HepG2 (cell line): ENCODE measurements at regions not wholly inside any gene's neighbourhood (a gene's known extent, or its start where the extent isn't known, plus 50 kb on each side); places are given as distances from the start of the nearest gene placed in this dataset.

ENCODE experiments used
- ATAC-seq: fragments of 200-7000 bp; cut with Tn5 transposase; 3 replicates; pipeline ENCODE4 v1.9.1; 2020; ENCODE audit warnings: mild to moderate bottlenecking, moderate library complexity
- BruUV-seq: library from RNA; stranded (reverse); fragments of 400-500 nt; replicated peaks from 2 replicates; lab custom pipeline; 2021; lab: Mats Ljungman, UMichigan
- CTCF ChIA-PET: fragments of 300-600 bp; formaldehyde crosslinking; extraction: SDS; loops from one replicate; lab custom pipeline; 2021; ENCODE audit warnings: low total read pairs, inconsistent platforms, low intra/inter-chr PET ratio; lab: Yijun Ruan, JAX
- POLR2A ChIA-PET: fragments of 350-600 bp; sonication (Branson Sonifier 250); formaldehyde crosslinking; loops from one replicate; lab custom pipeline; 2020; ENCODE audit warnings: antibody characterized with exemption, inconsistent platforms; lab: Yijun Ruan, JAX
- DNase-seq: peaks from one replicate; pipeline ENCODE4 v3.0.0-alpha.2; 2015; ENCODE audit warnings: low spot score
- FAIRE-seq: peaks from 3 replicates; lab custom pipeline; 2011; peaks lifted over from hg19 to GRCh38; lab: Jason Lieb, UNC
- H2AFZ ChIP-seq: one replicate; pipeline ENCODE4 v1.6.1; 2011; ENCODE audit warnings: low read length, inconsistent platforms
- H3K27ac ChIP-seq: fragments of 300-600 bp; 3 replicates; pipeline ENCODE4 v1.8.0; 2011; ENCODE audit warnings: mixed run types, mild to moderate bottlenecking, mixed read lengths, low read length, inconsistent platforms; ENCODE audit not compliant: insufficient read depth; ENCODE audit errors: extremely low read length
- H3K27me3 ChIP-seq, 2 experiments: fragments of 200-600 bp in 1 of 2; 2 replicates in 1 of 2; 3 replicates in 1 of 2; pipeline versions ENCODE4 v1.6.0 to v1.8.0; 2011; ENCODE audit warnings: low read length in 2 of 2, mild to moderate bottlenecking in 2 of 2, moderate library complexity in 2 of 2, inconsistent platforms in 1 of 2; ENCODE audit not compliant: insufficient read depth in 2 of 2, control insufficient read depth in 1 of 2
- H3K36me3 ChIP-seq, 2 experiments: fragments of 200-600 bp in 1 of 2; replicated peaks in 1 of 2; 2 replicates in 1 of 2; 3 replicates in 1 of 2; pipeline versions ENCODE4 v1.5.1 to v1.8.0; 2011; ENCODE audit warnings: low read length in 2 of 2, inconsistent platforms in 1 of 2; ENCODE audit not compliant: insufficient read depth in 2 of 2, control insufficient read depth in 1 of 2
- H3K4me1 ChIP-seq: 2 replicates; pipeline ENCODE4 v1.5.1; 2012; ENCODE audit warnings: low read length, inconsistent platforms; ENCODE audit not compliant: insufficient read depth
- H3K4me2 ChIP-seq: 2 replicates; pipeline ENCODE4 v1.6.0; 2011; ENCODE audit warnings: low read depth, low read length, inconsistent platforms
- H3K4me3 ChIP-seq, 3 experiments: fragments of 200-600 bp in 1 of 3; sonication (generic), shearing (Covaris generic) in 1 of 3; replicated peaks in 1 of 3; 2 replicates each; pipeline ENCODE4 v1.5.1; 2011 to 2016; ENCODE audit warnings: low read length in 3 of 3, inconsistent platforms in 2 of 3, low read depth in 2 of 3, mild to moderate bottlenecking in 2 of 3, control low read depth in 1 of 3, mixed read lengths in 1 of 3; ENCODE audit not compliant: insufficient read depth in 1 of 3
- H3K79me2 ChIP-seq: one replicate; pipeline ENCODE4 v1.6.1; 2011; ENCODE audit warnings: low read length, inconsistent platforms; ENCODE audit not compliant: insufficient read depth
- H3K9ac ChIP-seq: 2 replicates; pipeline ENCODE4 v1.6.0; 2011; ENCODE audit warnings: mild to moderate bottlenecking, low read depth, low read length, inconsistent platforms; ENCODE audit not compliant: insufficient read depth
- H3K9me3 ChIP-seq: 2 replicates; pipeline ENCODE4 v1.5.1; 2012; ENCODE audit warnings: mild to moderate bottlenecking, low read length
- H4K20me1 ChIP-seq: 2 replicates; pipeline ENCODE4 v1.6.0; 2011; ENCODE audit warnings: inconsistent platforms, mild to moderate bottlenecking, low read length, moderate library complexity; ENCODE audit not compliant: insufficient read depth
- ARHGAP35 ChIP-seq: sonication (generic); formaldehyde crosslinking; IDR thresholded peaks from 2 replicates; pipeline ENCODE4 v1.9.0; 2022; ENCODE audit warnings: mild to moderate bottlenecking, inconsistent platforms, moderate library complexity, missing genetic modification reagents, borderline replicate concordance
- HNF4G ChIP-seq, 2 experiments: sonication (generic) in 1 of 2; formaldehyde crosslinking in 1 of 2; IDR thresholded peaks; 2 replicates each; pipeline versions ENCODE4 v1.4.0 to v1.6.1; 2011 to 2020; ENCODE audit warnings: borderline replicate concordance in 2 of 2, low read depth in 2 of 2, mild to moderate bottlenecking in 2 of 2, low read length in 1 of 2, missing genetic modification reagents in 1 of 2, moderate library complexity in 1 of 2
- NFKBIZ ChIP-seq: IDR thresholded peaks from 2 replicates; pipeline ENCODE4 v1.6.1; 2018; ENCODE audit warnings: missing genetic modification reagents, missing compliant biosample characterization
- NR2F6 ChIP-seq, 2 experiments: IDR thresholded peaks; 2 replicates each; pipeline ENCODE4 v1.6.1; 2016; ENCODE audit warnings: antibody characterized with exemption in 1 of 2, mild to moderate bottlenecking in 1 of 2
- POLR2A ChIP-seq, 2 experiments: IDR thresholded peaks; 2 replicates each; pipeline ENCODE4 v1.6.1; 2011; ENCODE audit warnings: low read depth in 2 of 2, low read length in 2 of 2, mild to moderate bottlenecking in 1 of 2, moderate library complexity in 1 of 2; ENCODE audit not compliant: insufficient read depth in 1 of 2
- ZNF33B ChIP-seq: sonication (generic); formaldehyde crosslinking; IDR thresholded peaks from 2 replicates; pipeline ENCODE4 v1.5.1; 2020; ENCODE audit warnings: mild to moderate bottlenecking, missing genetic modification reagents
- ZNF430 ChIP-seq: sonication (generic); formaldehyde crosslinking; IDR thresholded peaks from 2 replicates; pipeline ENCODE4 v1.9.0; 2021; ENCODE audit warnings: mild to moderate bottlenecking, missing genetic modification reagents
- ZSCAN25 ChIP-seq: sonication (generic); formaldehyde crosslinking; IDR thresholded peaks from 2 replicates; pipeline ENCODE4 v1.8.0; 2022; ENCODE audit warnings: mild to moderate bottlenecking, missing genetic modification reagents
- ZZZ3 ChIP-seq: sonication (generic); formaldehyde crosslinking; IDR thresholded peaks from 2 replicates; pipeline ENCODE4 v1.4.0; 2020; ENCODE audit warnings: missing genetic modification reagents, mild to moderate bottlenecking, borderline replicate concordance
- in situ Hi-C: cut with HindIII; loops from 2 replicates; pipeline ENCODE4 v1.10.0; 2017; ENCODE audit warnings: low pct_unique_long_range_greater_than_20kb; ENCODE audit not compliant: extremely low pct_ligation_motif_present
- intact Hi-C: fragments of 100-400 bp; cut with micrococcal nuclease; formaldehyde crosslinking; loops from one replicate; pipeline ENCODE4 v1.10.0; 2022; ENCODE audit not compliant: unreplicated experiment
- TF ChIP-seq, protein P1 (sequence below): sonication (generic); formaldehyde crosslinking; IDR thresholded peaks from 2 replicates; pipeline ENCODE4 v1.8.0; 2022; ENCODE audit warnings: missing genetic modification reagents, low read depth, mild to moderate bottlenecking, borderline replicate concordance
- TF ChIP-seq, protein P2 (sequence below): sonication (generic); formaldehyde crosslinking; IDR thresholded peaks from 2 replicates; pipeline ENCODE4 v1.5.0; 2020; ENCODE audit warnings: mild to moderate bottlenecking, missing genetic modification reagents, borderline replicate concordance
- TF ChIP-seq, protein P3 (sequence below): sonication (generic); formaldehyde crosslinking; IDR thresholded peaks from 2 replicates; pipeline ENCODE4 v1.4.0; 2020; ENCODE audit warnings: mild to moderate bottlenecking, missing genetic modification reagents
- TF ChIP-seq, protein P4 (sequence below): sonication (generic); formaldehyde crosslinking; conservative IDR thresholded peaks from 2 replicates; pipeline ENCODE4 v1.8.0; 2022; ENCODE audit warnings: mild to moderate bottlenecking, moderate library complexity, missing genetic modification reagents

DNA sequence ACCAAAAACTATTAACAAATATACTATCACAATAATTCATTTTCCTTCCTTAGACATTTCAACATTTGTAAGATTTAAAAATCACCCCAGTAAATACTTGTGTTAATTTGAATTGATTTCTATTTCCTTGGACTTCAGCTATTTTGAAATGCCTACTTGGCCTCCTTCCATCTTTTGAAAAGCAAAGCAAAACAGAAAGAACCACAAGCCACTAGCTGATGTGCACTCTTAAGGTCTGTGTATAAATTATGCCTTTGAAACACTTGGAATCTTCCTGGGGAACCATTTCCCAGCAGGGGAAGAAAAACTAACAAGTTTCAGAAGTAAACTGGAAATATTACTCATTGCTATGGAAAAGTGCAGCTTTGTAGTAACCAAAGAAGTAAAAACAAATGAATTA, 139.8 kb downstream of the CLCN4 start:
- H3K9me3 ChIP-seq = no peaks in the 10 kb centered on the region
- in situ Hi-C loops = no loop called here
- no peaks in the 10 kb centered on the region for H3K4me1 ChIP-seq
- no peak for FAIRE-seq
- no peak overlapping the region for H3K4me2 ChIP-seq
- no peak overlapping the region for H3K27ac ChIP-seq
- intact Hi-C loops = no loop called here
- DNase-seq = no peak
- no peak overlapping the region for H3K9ac ChIP-seq
- H3K4me3 ChIP-seq = no peak overlapping the region
- no peak overlapping the region for H2AFZ ChIP-seq
- H4K20me1 ChIP-seq = no peaks in the 10 kb centered on the region
- ChIA-PET CTCF (no interaction called here), POLR2A (no interaction called here)
- no peaks in the 10 kb centered on the region for H3K79me2 ChIP-seq
- no peaks in the 10 kb centered on the region for H3K36me3 ChIP-seq
- ATAC-seq = no peak
- H3K27me3 ChIP-seq = no peaks in the 10 kb centered on the region
- BruUV-seq = no TSS peak
- no peak for TF ChIP-seq HNF4G (IDR thresholded peaks at IDR 0.05; ENCODE audit: borderline replicate concordance, low read depth, low read length)
- no peak for TF ChIP-seq HNF4G (CRISPR knock-in tag; IDR thresholded peaks at IDR 0.05; ENCODE audit: borderline replicate concordance, low read depth)
- no peak for TF ChIP-seq ZNF33B (CRISPR knock-in tag)
- TF ChIP-seq ZNF430 = no peak
- TF ChIP-seq, protein P1, sequence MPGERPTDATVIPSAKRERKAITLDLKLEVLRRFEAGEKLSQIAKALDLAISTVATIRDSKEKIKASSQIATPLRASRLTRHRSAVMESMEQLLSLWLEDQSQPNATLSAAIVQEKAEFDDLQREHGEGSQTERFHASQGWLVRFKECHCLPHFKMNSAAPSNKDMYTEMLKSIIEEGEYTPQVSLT (CRISPR knock-in tag) = no peak
- TF ChIP-seq, protein P2, sequence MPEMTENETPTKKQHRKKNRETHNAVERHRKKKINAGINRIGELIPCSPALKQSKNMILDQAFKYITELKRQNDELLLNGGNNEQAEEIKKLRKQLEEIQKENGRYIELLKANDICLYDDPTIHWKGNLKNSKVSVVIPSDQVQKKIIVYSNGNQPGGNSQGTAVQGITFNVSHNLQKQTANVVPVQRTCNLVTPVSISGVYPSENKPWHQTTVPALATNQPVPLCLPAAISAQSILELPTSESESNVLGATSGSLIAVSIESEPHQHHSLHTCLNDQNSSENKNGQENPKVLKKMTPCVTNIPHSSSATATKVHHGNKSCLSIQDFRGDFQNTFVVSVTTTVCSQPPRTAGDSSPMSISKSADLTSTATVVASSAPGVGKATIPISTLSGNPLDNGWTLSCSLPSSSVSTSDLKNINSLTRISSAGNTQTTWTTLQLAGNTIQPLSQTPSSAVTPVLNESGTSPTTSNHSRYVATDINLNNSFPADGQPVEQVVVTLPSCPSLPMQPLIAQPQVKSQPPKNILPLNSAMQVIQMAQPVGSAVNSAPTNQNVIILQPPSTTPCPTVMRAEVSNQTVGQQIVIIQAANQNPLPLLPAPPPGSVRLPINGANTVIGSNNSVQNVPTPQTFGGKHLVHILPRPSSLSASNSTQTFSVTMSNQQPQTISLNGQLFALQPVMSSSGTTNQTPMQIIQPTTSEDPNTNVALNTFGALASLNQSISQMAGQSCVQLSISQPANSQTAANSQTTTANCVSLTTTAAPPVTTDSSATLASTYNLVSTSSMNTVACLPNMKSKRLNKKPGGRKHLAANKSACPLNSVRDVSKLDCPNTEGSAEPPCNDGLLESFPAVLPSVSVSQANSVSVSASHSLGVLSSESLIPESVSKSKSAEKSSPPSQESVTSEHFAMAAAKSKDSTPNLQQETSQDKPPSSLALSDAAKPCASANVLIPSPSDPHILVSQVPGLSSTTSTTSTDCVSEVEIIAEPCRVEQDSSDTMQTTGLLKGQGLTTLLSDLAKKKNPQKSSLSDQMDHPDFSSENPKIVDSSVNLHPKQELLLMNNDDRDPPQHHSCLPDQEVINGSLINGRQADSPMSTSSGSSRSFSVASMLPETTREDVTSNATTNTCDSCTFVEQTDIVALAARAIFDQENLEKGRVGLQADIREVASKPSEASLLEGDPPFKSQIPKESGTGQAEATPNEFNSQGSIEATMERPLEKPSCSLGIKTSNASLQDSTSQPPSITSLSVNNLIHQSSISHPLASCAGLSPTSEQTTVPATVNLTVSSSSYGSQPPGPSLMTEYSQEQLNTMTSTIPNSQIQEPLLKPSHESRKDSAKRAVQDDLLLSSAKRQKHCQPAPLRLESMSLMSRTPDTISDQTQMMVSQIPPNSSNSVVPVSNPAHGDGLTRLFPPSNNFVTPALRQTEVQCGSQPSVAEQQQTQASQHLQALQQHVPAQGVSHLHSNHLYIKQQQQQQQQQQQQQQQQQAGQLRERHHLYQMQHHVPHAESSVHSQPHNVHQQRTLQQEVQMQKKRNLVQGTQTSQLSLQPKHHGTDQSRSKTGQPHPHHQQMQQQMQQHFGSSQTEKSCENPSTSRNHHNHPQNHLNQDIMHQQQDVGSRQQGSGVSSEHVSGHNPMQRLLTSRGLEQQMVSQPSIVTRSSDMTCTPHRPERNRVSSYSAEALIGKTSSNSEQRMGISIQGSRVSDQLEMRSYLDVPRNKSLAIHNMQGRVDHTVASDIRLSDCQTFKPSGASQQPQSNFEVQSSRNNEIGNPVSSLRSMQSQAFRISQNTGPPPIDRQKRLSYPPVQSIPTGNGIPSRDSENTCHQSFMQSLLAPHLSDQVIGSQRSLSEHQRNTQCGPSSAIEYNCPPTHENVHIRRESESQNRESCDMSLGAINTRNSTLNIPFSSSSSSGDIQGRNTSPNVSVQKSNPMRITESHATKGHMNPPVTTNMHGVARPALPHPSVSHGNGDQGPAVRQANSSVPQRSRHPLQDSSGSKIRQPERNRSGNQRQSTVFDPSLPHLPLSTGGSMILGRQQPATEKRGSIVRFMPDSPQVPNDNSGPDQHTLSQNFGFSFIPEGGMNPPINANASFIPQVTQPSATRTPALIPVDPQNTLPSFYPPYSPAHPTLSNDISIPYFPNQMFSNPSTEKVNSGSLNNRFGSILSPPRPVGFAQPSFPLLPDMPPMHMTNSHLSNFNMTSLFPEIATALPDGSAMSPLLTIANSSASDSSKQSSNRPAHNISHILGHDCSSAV (CRISPR knock-in tag) = no peak
- no peak for TF ChIP-seq ZSCAN25 (CRISPR knock-in tag)
- TF ChIP-seq NR2F6 (IDR thresholded peaks at IDR 0.05) = no peak
- no peak for TF ChIP-seq NR2F6 (CRISPR knock-in tag; IDR thresholded peaks at IDR 0.05)
- TF ChIP-seq, protein P3, sequence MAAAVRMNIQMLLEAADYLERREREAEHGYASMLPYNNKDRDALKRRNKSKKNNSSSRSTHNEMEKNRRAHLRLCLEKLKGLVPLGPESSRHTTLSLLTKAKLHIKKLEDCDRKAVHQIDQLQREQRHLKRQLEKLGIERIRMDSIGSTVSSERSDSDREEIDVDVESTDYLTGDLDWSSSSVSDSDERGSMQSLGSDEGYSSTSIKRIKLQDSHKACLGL (CRISPR knock-in tag) = no peak
- TF ChIP-seq NFKBIZ (CRISPR knock-in tag) = no peak
- TF ChIP-seq, protein P4, sequence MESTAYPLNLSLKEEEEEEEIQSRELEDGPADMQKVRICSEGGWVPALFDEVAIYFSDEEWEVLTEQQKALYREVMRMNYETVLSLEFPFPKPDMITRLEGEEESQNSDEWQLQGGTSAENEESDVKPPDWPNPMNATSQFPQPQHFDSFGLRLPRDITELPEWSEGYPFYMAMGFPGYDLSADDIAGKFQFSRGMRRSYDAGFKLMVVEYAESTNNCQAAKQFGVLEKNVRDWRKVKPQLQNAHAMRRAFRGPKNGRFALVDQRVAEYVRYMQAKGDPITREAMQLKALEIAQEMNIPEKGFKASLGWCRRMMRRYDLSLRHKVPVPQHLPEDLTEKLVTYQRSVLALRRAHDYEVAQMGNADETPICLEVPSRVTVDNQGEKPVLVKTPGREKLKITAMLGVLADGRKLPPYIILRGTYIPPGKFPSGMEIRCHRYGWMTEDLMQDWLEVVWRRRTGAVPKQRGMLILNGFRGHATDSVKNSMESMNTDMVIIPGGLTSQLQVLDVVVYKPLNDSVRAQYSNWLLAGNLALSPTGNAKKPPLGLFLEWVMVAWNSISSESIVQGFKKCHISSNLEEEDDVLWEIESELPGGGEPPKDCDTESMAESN = no peak
- TF ChIP-seq POLR2A (IDR thresholded peaks at IDR 0.05; ENCODE audit: insufficient read depth in 1 of 2, low read depth in 2 of 2, low read length in 2 of 2) = no peak
- TF ChIP-seq ZZZ3 (CRISPR knock-in tag) = no peak
- TF ChIP-seq ARHGAP35 (CRISPR knock-in tag) = no peak
